Activated CD8-positive, alpha-beta T cell treated with anti-CD3 and anti-CD28 coated beads for 36 hours (primary cell): ENCODE measurements at regions not wholly inside any gene's neighbourhood (a gene's known extent, or its start where the extent isn't known, plus 50 kb on each side); places are given as distances from the start of the nearest gene placed in this dataset.
"Not testable (repeated sequence)": the region's sequence is repeated elsewhere in the genome, so short reads cannot be mapped to it uniquely, and the experiment has no call there.

ENCODE experiments used
- ATAC-seq: fragments of 200-7000 bp; cut with Tn5 transposase; one replicate; pipeline ENCODE4 v1.10.0; 2021; ENCODE audit warnings: mild to moderate bottlenecking, moderate library complexity
- CTCF ChIA-PET: fragments of 350-600 bp; sonication (Branson Sonifier 250); formaldehyde crosslinking; loops from one replicate; lab custom pipeline; 2021; ENCODE audit warnings: antibody characterized with exemption; lab: Charles Lee
- POLR2A ChIA-PET: fragments of 350-600 bp; sonication (Branson Sonifier 250); formaldehyde crosslinking; loops from one replicate; lab custom pipeline; 2021; ENCODE audit warnings: antibody characterized with exemption; lab: Charles Lee
- DNase-seq: peaks from one replicate; pipeline ENCODE4 v3.0.0-alpha.2; 2020
- H3K27ac Mint-ChIP-seq: one replicate; pipeline ENCODE4 v1.8.0; 2021; ENCODE audit warnings: mild to moderate bottlenecking, mixed read lengths
- H3K27me3 Mint-ChIP-seq: one replicate; pipeline ENCODE4 v1.8.0; 2021; ENCODE audit warnings: mixed read lengths
- H3K36me3 Mint-ChIP-seq: one replicate; pipeline ENCODE4 v1.8.0; 2021; ENCODE audit warnings: low read depth, mixed read lengths
- H3K4me1 Mint-ChIP-seq: one replicate; pipeline ENCODE4 v1.8.0; 2021; ENCODE audit warnings: low read depth, mixed read lengths
- H3K4me3 Mint-ChIP-seq: one replicate; pipeline ENCODE4 v1.8.0; 2021; ENCODE audit warnings: mild to moderate bottlenecking, moderate library complexity, mixed read lengths
- H3K9me3 Mint-ChIP-seq: one replicate; pipeline ENCODE4 v1.8.0; 2021; ENCODE audit warnings: mixed read lengths
- intact Hi-C: fragments of 100-400 bp; cut with micrococcal nuclease; formaldehyde crosslinking; loops from one replicate; pipeline ENCODE4 v1.10.0; 2022
- TF ChIP-seq, protein P1 (sequence below): fragments of 200-600 bp; IDR thresholded peaks from one replicate; pipeline ENCODE4 v1.8.0; 2022; ENCODE audit warnings: antibody characterized with exemption, mild to moderate bottlenecking

DNA sequence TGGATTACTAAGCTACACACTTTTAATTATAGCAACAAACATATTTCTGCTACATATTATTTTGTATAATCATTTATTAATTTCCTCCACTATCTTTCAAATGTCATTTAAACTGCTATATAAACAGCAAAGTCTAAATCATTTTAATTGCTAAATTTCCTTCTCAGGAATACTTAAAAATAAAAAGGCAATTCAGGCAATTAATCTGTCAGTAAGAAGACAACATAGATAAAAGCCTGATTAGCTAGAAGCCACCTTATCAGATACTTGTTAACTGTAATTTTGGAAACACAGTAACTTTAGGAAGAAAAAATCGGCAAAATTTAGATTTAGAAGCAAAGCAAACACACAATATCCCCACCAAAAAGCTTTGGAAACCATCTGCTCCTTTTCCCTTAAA, 188.2 kb upstream of the ZNF804A start:
- intact Hi-C loops: no loop called here
- H3K4me3 Mint-ChIP-seq: no peak overlapping the region
- ATAC-seq (no peak), DNase-seq (no peak)
- H3K4me1 Mint-ChIP-seq: no peaks in the 10 kb centered on the region
- peaks cover 10% of the 10 kb centered on the region for H3K9me3 Mint-ChIP-seq
- CTCF ChIA-PET: no interaction called here
- H3K27ac Mint-ChIP-seq: no peak overlapping the region
- TF ChIP-seq, protein P1, sequence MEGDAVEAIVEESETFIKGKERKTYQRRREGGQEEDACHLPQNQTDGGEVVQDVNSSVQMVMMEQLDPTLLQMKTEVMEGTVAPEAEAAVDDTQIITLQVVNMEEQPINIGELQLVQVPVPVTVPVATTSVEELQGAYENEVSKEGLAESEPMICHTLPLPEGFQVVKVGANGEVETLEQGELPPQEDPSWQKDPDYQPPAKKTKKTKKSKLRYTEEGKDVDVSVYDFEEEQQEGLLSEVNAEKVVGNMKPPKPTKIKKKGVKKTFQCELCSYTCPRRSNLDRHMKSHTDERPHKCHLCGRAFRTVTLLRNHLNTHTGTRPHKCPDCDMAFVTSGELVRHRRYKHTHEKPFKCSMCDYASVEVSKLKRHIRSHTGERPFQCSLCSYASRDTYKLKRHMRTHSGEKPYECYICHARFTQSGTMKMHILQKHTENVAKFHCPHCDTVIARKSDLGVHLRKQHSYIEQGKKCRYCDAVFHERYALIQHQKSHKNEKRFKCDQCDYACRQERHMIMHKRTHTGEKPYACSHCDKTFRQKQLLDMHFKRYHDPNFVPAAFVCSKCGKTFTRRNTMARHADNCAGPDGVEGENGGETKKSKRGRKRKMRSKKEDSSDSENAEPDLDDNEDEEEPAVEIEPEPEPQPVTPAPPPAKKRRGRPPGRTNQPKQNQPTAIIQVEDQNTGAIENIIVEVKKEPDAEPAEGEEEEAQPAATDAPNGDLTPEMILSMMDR: no peak
- no peaks in the 10 kb centered on the region for H3K36me3 Mint-ChIP-seq
- H3K27me3 Mint-ChIP-seq: no peaks in the 10 kb centered on the region
- POLR2A ChIA-PET: no interaction called here

DNA sequence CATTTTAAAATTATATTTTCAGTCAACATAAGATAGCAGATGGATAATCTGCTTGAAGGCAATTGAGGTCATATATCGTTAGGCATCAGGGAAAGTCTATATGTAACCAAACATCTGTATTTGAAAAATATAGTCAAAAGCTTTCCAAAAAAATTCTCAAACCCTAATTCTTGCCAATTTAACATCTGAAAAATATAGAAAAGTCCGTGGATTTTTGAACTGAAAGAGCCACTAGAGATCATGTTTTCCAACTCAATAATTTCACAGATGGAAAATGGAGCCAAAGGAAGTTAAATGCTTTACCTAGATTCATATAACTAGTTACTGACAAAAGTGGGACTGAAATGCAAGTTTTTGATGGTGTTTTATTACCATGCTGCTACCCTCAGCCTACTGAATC, 185.1 kb upstream of the ZNF804A start:
- TF ChIP-seq, protein P1: no peak
- ChIA-PET POLR2A (no interaction called here), CTCF (no interaction called here)
- H3K4me3 Mint-ChIP-seq: no peak overlapping the region
- H3K4me1 Mint-ChIP-seq: no peaks in the 10 kb centered on the region
- H3K36me3 Mint-ChIP-seq: no peaks in the 10 kb centered on the region
- H3K27me3 Mint-ChIP-seq: no peaks in the 10 kb centered on the region
- no peak for ATAC-seq
- DNase-seq: no peak
- H3K9me3 Mint-ChIP-seq: no peaks in the 10 kb centered on the region
- no peak overlapping the region for H3K27ac Mint-ChIP-seq
- intact Hi-C loops: no loop called here

DNA sequence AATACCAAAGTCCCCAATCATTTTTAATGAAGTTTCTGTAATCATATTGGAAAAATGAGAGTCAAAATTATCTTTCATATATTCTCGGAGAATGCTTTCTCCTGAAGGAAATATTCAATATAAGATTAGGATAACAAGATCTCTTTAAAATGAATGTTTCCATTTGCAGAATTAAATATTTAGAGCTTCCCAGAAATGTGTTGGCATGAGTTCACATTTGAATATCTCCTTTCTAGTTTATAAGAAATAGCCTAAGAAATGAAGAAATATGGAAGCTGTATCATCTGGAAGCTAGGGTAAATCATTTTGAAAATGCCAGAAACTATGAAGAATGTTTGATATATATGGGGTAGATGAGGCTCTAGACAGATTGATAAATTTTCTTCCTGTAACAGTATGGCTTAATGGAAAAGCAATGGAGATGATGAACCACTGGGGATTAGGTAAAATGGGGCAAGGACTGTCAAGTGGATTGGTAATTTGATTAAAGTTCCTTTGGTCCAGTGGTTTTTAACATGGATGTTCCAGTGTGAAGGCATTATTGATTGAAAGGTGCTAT, 184.6 kb upstream of the ZNF804A start:
- ChIA-PET CTCF (no interaction called here), POLR2A (no interaction called here)
- no peaks in the 10 kb centered on the region for H3K27me3 Mint-ChIP-seq
- TF ChIP-seq, protein P1: no peak
- ATAC-seq (no peak), DNase-seq (no peak)
- H3K27ac Mint-ChIP-seq: no peak overlapping the region
- no peaks in the 10 kb centered on the region for H3K36me3 Mint-ChIP-seq
- H3K4me3 Mint-ChIP-seq: no peak overlapping the region
- no peaks in the 10 kb centered on the region for H3K4me1 Mint-ChIP-seq
- intact Hi-C loops: no loop called here
- H3K9me3 Mint-ChIP-seq: no peaks in the 10 kb centered on the region

DNA sequence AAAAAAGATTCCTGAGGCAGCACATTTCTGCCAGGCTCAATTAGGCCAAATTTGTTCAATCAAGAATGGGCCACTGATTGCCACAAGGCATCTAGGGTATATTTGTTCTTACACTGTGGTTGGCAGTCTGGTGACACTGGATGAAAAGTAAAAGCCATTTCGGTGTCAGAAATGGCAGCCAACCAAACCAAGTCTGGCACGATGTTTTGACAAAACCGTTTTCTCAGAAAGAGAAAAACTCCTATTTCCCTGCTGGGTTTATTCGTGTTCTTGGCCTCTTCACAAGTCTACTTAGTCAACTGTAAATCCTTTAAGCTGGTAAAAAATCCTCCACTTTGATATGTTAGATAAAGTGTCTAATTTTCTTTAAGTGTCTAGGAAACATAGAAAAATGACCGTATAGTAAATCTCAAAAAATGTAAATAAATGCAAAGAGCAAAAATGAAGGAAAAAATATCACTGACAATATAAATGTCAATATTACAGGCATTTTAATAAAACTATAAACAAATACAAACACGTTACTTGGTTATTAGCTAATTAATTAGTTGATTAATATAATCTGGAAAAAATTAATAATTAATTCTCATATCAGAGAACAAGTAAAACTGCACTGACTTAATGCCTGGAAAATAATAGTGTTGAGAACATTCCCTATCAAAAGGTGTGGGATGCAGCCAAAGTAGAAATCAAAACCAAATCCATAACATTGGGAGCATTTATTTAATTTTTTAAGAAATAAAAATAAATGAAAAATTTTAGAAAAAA, 182.0 kb upstream of the ZNF804A start:
- TF ChIP-seq, protein P1: no peak
- H3K9me3 Mint-ChIP-seq: no peaks in the 10 kb centered on the region
- ChIA-PET CTCF (no interaction called here), POLR2A (no interaction called here)
- intact Hi-C loops: no loop called here
- no peaks in the 10 kb centered on the region for H3K27me3 Mint-ChIP-seq
- H3K4me1 Mint-ChIP-seq: no peaks in the 10 kb centered on the region
- no peak overlapping the region for H3K4me3 Mint-ChIP-seq
- H3K27ac Mint-ChIP-seq: no peak overlapping the region
- ATAC-seq: no peak
- DNase-seq: no peak
- no peaks in the 10 kb centered on the region for H3K36me3 Mint-ChIP-seq

DNA sequence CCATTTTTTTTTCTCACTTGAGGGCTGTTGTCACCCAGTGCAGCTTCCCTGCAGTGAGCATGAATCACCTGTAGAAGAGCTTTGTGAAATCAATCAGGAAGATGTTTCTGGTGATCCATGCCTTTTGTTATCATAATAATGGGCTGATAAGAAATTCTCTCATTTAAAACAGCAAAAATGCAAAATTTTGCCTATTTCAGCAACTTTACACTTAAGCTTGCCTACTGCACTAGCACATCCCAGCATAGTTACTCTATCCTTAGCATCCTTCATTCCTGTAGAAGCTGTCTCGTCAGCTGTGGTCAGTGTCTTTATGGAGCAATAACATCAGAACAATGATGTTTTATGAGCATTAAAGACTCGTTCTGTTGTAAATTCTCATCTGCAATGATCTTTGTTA, 178.6 kb upstream of the ZNF804A start:
- DNase-seq (no peak), ATAC-seq (no peak)
- ChIA-PET POLR2A (no interaction called here), CTCF (no interaction called here)
- Mint-ChIP-seq H3K4me1 (no peaks in the 10 kb centered on the region), H3K4me3 (no peak overlapping the region), H3K27me3 (no peaks in the 10 kb centered on the region), H3K36me3 (no peaks in the 10 kb centered on the region), H3K9me3 (no peaks in the 10 kb centered on the region), H3K27ac (no peak overlapping the region)
- TF ChIP-seq, protein P1: no peak
- intact Hi-C loops: no loop called here

DNA sequence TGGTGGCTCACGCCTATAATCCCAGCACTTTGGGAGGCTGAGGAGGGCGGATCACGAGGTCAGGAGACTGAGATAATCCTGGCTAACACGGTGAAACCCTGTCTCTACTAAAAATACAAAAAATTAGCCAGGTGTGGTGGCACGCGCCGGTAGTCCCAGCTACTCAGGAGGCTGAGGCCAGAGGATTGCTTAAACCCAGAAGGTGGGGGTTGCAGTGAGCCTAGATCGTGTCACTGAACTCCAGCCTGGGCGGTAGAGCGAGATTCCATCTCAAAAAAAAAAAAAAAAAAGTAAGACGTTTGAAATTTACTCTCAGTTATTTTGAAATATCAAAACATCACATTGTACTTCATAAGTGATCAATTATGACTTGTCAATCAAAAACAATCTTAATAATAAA, 176.9 kb upstream of the ZNF804A start:
- H3K4me1 Mint-ChIP-seq, H3K36me3 Mint-ChIP-seq, DNase-seq, H3K9me3 Mint-ChIP-seq, H3K4me3 Mint-ChIP-seq, H3K27ac Mint-ChIP-seq, POLR2A ChIA-PET, intact Hi-C loops, CTCF ChIA-PET, ATAC-seq, H3K27me3 Mint-ChIP-seq: not testable (repeated sequence)
